Coronary artery (tissue), 2 donors: ENCODE measurements at regions not wholly inside any gene's neighbourhood (a gene's known extent, or its start where the extent isn't known, plus 50 kb on each side); places are given as distances from the start of the nearest gene placed in this dataset.

ENCODE experiments used
- DNase-seq: peaks from one replicate; pipeline ENCODE4 v3.0.0-alpha.2; 2017; ENCODE audit warnings: low spot score
- H3K27ac ChIP-seq, 2 donors: fragments of 200-600 bp; sonication (generic); one replicate each; pipeline ENCODE4 v1.5.1; 2016 to 2019
- H3K4me3 ChIP-seq: fragments of 200-600 bp; sonication (generic); 2 replicates; pipeline ENCODE4 v1.5.1; 2016; ENCODE audit warnings: mild to moderate bottlenecking, moderate library complexity
- TF ChIP-seq, protein P1 (sequence below): fragments of 200-600 bp; sonication (generic); IDR thresholded peaks from one replicate; pipeline ENCODE4 v1.5.1; 2019; ENCODE audit warnings: antibody characterized with exemption

DNA sequence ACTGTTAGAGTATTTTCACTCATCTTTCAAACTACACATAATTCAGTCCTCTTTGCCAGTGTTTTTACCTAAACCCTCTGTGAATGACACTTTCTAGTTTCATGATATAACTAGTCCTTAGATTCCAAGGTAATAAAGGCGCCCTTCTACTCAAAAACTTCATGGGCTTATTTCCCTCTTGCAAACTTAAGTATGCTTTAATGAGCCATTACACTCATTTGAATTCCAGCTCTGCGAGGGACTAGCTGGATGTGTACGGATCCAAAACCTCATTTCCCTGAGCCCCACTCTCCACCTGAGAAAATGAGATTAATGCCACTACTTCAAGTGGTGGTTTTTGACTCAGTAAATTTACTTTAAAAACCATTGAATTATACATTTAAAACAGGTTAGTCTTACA lies 141.1 kb downstream of the NDUFA12 start:
- no peak for DNase-seq
- H3K4me3 ChIP-seq, result no peak overlapping the region
- no peak overlapping the region for H3K27ac ChIP-seq
- TF ChIP-seq, protein P1, sequence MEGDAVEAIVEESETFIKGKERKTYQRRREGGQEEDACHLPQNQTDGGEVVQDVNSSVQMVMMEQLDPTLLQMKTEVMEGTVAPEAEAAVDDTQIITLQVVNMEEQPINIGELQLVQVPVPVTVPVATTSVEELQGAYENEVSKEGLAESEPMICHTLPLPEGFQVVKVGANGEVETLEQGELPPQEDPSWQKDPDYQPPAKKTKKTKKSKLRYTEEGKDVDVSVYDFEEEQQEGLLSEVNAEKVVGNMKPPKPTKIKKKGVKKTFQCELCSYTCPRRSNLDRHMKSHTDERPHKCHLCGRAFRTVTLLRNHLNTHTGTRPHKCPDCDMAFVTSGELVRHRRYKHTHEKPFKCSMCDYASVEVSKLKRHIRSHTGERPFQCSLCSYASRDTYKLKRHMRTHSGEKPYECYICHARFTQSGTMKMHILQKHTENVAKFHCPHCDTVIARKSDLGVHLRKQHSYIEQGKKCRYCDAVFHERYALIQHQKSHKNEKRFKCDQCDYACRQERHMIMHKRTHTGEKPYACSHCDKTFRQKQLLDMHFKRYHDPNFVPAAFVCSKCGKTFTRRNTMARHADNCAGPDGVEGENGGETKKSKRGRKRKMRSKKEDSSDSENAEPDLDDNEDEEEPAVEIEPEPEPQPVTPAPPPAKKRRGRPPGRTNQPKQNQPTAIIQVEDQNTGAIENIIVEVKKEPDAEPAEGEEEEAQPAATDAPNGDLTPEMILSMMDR, result no peak

DNA sequence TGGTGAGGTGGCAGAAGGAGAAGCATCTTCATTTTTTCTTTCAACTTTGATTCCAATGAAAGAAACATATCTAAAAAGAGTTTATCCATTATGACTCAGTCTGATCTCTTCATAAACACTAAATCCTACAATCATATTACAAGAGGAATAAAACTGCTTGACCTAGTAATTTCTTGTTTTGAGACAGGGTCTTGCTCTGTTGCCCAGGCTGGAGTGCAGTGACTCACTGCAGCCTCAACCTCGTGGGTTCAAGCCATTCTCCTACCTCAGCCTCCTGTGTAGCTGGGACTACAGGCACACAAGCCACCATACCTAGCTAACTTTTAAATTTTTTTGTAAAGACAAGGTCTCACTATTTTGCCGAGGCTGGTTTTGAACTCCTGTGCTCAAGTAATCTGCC lies 147.2 kb downstream of the NDUFA12 start:
- DNase-seq, result no peak
- H3K27ac ChIP-seq, result no peak overlapping the region
- TF ChIP-seq, protein P1, result no peak
- no peak overlapping the region for H3K4me3 ChIP-seq

DNA sequence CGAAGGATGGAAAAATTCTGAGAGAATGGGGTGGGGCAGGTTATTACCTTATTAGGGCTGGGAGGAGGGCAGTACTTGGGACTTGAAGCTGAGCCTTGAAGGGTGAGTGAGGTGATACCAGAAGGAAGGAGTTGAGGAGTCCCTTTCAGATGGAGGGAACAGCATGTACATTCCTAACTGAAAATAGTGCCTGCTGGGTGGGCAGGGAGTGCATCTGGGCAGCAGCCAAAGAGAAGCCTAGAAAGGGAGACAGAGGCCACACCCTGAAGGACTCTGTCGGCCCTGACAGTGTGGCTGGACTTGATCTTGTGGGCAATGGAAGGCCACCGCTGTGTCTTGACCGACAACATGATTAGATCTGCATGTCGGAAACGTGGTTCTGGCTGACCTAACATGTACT lies 147.6 kb downstream of the NDUFA12 start:
- DNase-seq, result no peak
- TF ChIP-seq, protein P1, result no peak
- Histone ChIP-seq H3K27ac (no peak overlapping the region), H3K4me3 (no peak overlapping the region)

DNA sequence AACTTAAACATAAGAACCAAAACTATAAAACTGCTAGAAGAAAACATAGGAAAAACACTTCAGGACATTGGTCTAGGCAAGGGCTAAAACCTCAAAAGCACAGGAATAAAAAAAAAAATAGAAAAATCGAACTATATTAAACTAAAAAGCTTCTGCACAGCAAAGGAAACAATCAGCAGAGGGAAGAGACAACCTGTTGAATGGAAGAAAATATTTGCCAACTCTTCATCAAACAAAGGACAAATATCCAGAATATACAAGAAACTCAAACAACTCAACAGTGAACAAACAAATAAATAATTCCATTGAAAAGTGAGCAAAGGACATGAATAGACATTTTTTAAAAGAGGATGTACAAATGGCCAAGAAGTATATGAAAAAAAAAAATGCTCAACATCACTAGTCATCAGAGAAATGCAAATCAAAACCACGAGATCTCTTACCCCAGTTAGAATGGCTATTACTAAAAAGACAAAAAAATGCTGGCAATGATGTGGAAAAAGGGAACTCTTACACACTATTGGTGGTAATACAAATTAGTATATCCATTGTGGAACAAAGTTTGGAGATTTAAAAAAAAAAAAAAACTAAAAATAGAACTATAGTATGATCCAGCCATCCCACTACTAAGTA lies 152.0 kb downstream of the NDUFA12 start:
- no peak overlapping the region for H3K27ac ChIP-seq
- TF ChIP-seq, protein P1, result no peak

DNA sequence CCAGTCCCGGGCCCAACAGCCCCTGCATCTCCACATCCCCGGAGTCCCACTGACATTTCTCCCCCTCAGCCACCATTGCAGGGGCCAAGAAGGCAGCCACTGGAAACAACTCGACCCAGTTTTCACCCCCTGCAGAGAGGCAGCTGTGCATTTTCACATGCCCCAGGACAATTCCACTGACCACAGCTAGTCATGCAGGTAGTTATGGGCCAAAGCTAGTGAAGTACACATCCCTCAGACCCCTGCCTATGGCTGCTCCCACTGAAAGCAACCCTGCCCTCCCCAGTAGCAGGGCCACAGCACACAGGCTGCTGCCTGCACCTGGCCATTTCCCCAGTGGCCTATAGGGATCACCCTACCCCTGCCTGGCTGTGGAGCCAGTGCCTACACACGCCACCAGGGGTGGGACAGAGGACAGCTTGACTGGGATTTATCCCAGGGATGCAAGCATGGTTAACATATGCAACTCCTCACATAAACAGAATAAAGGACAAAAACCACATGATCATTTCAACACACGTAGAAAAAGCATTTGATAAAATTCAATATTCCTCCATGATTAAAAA lies 154.0 kb downstream of the NDUFA12 start:
- Histone ChIP-seq H3K4me3 (no peak overlapping the region), H3K27ac (no peak overlapping the region)
- no peak for DNase-seq
- TF ChIP-seq, protein P1, result no peak

More for the DNA sequence above, 152.0 kb downstream of the NDUFA12 start:
- H3K4me3 ChIP-seq, result no peak overlapping the region
- DNase-seq, result no peak

DNA sequence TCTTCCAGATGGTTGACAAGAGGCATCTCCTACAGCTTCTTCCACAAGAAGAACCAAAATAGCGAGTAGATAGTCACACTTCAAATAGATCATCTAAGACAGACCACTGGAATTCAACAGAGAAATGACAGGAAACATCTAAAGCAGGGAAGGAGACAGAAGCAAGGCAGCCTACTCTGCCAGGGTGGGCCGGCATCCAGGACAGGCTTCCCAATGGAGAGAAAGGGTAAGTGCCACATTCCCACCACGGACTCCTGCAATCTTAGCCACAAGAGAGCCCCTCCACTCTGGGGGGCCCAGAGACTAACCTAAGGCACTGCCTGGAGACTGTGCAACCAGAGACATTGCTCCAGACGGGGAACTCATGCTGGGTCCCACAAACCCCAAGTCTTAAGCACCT lies 154.5 kb downstream of the NDUFA12 start:
- Histone ChIP-seq H3K4me3 (no peak overlapping the region), H3K27ac (no peak overlapping the region)
- TF ChIP-seq, protein P1, result no peak
- no peak for DNase-seq

DNA sequence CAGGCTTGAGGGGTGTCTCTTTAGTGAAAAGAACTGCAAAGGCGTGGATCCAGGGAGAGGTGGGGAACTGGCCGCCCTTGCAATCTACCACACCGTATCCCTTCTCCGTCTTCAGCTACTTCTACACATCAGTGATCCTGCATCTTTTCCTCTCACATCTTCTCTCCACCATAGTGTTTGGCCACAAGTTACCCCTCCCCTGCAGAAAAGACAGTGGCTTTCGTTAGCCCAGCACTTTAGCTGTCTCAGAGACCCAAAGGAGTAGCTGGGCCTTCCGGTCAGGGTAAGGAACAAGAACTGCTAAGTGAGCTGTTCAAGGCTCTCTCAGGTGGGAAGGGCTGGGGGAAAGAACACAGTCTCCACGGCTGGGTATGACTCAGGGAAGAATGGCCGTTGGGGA lies 158.4 kb downstream of the NDUFA12 start:
- TF ChIP-seq, protein P1, result no peak
- Histone ChIP-seq H3K4me3 (no peak overlapping the region), H3K27ac (no peak overlapping the region)
- DNase-seq, result no peak
